HG03342 (cell line): ENCODE measurements at regions not wholly inside any gene's neighbourhood (a gene's known extent, or its start where the extent isn't known, plus 50 kb on each side); places are given as distances from the start of the nearest gene placed in this dataset.

Experiments used
- ATAC-seq: cut with Tn5 transposase; IDR thresholded peaks from one replicate; pipeline ENCODE4 v1.9.1; 2021; ENCODE audit warnings: mild to moderate bottlenecking, moderate library complexity; ENCODE audit not compliant: unreplicated experiment

DNA sequence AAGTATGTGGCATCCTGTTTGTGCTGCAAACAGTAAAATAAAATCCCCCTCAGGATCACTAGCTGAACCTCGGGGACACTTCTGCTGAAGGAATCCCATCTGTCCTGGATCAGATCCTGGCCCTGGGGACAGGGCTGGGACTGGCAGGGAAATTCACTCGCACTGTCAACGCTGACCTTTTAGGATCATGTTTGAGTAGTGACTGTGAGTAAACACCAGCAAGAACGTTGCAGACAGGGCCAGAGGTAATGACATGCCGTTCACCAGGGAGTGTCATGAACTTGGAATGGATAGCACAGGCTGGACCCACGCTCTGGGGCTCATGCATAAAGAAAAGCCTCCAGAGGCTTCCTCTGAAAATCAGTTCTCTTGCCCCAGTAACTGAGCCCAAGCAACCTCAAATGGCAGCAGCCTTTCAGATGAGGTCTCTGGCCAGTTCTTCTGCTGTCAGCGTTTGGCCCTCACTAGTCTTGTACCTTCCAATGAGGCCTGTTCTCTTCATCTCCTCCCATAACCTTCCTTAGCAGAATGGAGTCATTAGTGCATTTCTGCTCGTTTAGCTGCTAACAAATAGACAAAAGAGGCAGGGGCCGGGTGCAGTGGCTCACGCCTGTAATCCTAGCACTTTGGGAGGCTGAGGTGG lies 51.0 kb upstream of the BARX2 start:
- ATAC-seq: no peak

- no peak for ATAC-seq
Observed at GRCh38 chr11:129323896-129324502, 51.6 kb upstream of the BARX2 start.

- ATAC-seq: no peak
Observed at GRCh38 chr11:129322941-129323340, 52.7 kb upstream of the BARX2 start.

DNA sequence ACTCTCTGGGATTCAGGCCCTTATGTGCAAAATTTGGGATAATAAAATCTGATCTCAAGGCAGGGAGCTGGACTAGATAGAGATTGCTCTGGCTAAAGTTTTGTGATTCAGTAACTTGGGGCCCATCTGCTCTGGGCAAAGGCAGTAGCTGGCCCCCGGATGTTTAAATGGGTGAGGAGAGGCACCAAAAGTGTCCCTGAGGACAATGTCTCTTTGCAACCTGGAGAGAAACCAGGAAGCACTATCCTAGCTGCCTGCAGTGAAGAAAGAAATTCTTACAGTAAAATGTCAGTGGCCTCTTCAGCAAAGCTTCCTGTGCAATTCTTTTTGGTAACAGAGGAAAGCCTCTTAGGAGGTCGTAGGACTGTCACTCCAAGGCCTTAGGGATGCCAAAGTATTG lies 54.6 kb upstream of the BARX2 start:
- no peak for ATAC-seq

GRCh38 chr11:129320494-129320893 lies 55.2 kb upstream of the BARX2 start:
- no peak for ATAC-seq

- ATAC-seq: no peak
Observed at GRCh38 chr11:129319751-129320150, 55.9 kb upstream of the BARX2 start.

DNA sequence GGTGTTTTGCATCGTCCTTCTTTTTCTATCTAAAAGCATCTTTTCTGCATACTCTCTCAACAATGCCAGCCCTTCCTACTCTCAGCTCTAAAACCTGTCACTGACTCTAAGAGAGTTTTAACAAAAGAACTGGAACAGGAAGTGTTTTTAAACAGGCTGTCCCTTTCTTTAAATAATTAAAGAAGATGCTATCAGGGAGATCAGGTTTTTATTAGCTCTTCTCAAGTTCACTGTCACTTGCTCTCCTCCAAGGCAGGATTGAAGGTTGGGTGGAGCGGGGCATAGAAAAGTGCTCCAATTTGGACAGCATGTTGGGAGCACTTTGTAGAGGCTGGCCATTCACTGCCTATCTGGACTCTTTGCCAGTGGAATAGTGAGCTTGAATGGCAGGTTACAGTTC lies 56.4 kb upstream of the BARX2 start:
- no peak for ATAC-seq

- ATAC-seq: no peak
Observed at GRCh38 chr11:129317571-129317970, 58.1 kb upstream of the BARX2 start.

- ATAC-seq: no peak
Observed at GRCh38 chr11:129316781-129317180, 58.9 kb upstream of the BARX2 start.

DNA sequence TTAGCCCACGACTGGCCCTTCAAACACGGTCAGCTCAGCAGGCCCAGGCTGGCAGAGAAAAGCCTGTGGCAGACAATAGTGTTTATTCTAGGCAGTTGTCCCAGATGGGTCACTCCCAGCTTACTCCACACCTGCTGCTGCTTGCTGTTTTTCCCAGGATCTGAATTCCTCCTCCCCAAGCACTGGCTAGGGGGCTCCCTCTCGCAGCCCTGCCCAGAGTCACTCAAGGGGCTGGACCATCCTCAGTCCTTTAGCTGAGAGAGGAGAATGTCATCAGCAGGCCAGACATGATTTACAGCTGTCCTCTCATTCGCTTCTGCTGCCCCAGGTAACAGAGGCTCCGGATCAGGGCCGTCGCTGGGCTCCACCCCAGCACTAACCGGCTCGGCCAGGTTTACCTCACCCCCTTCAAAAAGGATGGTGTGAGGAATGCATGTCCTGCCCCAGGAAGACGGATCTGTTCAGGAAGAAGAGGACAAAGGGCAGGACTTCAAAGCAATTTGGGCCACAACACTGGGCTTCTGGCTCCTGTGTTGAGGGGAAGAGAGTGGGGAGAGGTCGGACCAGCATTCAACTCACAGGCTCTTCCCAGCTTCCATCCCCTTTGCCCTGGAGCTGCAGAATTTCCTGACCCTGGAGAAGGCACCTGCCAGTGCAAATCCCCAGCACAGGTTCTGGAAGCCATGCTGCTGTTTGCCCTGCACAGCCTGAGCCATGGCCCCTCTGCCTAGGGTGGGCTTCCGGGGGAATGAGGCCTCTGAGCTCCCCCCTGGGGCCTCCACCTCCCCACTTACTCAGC lies 59.7 kb upstream of the BARX2 start:
- ATAC-seq: no peak

DNA sequence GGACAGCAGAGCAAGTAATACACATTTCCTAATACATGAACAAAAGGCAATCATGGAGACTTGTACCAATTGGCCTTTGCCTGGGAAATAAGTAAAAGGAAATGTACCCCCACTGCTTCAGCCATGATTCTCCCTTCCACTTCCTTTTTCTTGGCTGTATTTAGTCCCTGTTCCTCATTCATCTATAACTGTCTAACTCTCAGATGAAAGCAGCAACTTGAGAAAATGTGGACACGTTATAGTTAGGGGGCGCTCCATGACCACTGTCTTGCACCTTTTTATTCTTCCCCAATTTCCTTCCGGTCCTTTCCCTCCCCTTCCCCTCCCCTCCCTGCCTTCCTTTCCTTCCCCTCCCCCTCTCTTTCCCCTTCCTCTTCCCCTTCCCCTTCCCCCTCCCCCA lies 61.3 kb upstream of the BARX2 start:
- no peak for ATAC-seq

- ATAC-seq: no peak
Observed at GRCh38 chr11:129313541-129314297, 61.9 kb upstream of the BARX2 start.

DNA sequence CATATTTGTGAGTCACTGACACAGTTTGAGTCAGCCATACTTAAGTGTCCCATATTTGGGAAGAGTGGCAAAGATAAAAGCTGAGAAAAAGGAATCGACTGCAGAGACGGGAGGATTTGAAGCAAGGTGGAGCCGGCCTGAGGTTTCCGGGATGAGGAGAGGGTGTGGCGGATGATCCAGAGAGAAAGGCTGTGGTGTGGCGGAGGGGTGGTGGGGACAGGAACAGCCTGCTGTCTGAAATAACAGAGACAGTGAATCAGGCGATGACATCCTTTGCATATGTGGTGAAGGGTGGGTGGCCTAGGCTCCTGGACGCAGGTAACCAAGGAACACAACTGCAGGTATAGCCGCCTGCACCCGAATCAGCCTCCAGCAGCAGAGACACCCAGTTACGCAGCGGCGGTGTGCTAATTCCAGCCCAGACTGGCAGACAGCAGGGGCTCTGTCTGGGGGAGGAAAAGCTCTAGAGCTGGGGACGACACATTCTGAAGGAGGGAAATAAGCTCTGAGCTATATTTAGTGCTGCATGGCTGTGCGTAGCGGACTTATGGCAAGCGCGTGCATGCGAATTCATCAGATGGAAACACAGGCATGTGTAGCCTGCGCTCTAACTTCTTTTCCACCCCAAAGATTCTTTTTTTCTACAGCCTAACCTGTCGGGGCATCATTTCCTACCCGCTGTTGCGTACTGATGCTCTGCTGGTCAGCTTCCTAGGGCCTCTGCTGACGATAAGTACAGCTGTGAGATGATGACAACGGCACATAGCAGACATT lies 62.7 kb upstream of the BARX2 start:
- ATAC-seq: no peak

GRCh38 chr11:129308241-129308865 lies 67.3 kb upstream of the BARX2 start:
- no peak for ATAC-seq

- no peak for ATAC-seq
Observed at GRCh38 chr11:129307162-129307561, 68.5 kb upstream of the BARX2 start.

DNA sequence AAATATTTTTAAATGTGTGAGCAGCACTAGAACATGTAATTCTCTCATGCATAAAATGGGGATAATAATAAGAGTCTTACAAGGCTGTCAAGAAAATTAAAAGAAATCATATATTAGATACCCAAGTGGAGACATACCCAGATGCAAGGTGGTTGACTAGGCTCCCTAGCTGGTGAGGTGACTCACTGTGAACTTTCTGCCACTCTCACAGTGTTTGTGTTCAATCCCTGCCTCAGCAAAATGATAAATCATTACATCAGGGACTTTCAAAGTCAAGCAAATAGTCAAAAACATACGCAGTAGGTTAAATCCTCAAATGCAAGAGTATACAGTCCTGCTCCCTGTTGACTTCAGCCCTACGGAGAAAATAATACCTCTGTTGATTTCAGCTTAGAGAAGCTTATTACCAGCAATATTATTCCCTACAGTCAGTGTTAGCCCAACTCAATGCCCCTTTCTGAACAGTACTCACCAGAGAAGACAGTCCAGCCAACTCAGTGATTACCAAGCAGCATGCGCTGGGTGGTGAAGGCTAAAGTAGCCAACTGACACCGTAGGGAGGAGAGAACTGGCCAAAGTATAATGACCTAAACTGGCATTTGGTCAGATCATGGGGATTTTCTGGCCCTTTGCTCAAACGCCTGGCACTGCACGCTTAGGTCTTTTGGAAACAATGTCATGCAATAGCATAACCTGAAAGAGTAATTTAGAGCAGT lies 73.1 kb upstream of the BARX2 start:
- ATAC-seq: no peak

DNA sequence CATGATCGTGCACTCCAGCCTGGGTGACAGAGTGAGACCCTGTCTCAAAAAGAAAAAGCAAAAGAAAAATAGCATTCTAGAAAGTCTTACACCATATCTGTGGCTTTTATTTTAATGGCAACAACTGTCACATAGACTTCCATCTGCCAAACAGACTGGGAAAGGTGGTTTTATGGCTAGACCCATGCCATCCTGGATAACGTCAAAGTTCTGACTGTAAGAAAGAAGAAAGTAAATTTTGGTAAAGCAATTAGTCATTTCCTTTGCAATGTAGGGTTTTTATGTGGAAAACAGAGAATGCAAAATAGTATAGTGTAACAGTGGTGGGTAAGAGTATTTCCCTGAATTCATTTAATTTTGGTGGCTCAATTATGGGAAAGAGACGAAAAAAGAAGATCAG lies 75.5 kb upstream of the BARX2 start:
- ATAC-seq: no peak

DNA sequence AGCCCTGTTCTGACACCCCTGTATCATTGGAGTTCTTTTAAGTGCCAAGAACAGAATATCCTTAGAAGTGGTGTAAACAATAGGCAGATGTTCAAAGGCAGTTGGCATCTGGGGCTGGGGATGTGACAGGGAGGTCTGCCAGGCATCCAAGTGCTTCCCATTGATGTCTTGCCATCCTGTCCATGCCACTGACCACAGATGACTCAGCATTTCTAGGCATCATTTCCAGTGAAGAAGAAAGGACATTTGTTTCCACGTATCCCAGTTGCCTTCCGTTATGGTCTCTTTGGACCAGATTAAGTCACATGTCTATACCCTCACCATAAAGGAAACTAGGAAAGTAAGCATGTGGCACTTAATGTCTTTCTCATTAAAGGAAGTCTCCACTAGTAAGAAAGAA lies 76.7 kb upstream of the BARX2 start:
- no peak for ATAC-seq

GRCh38 chr11:129295746-129296145 lies 79.9 kb upstream of the BARX2 start:
- ATAC-seq: no peak

DNA sequence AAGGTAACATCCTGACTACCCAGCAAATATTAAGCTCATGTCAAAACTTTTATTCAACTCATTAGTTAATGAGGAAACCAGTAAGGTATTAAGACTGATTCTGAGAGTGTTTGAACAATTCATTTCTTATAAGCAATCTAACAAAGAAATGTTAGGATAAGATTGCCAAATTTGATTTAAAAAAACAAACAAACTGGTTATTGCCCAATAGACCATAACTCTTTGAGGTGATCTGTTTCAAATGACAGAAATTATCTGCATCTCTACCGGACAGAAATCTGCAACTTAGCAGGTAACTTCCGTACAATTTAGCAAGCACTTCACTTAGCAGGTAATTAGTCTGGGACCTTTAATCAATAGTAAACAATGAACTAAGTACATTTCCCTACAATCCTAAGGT lies 82.9 kb upstream of the BARX2 start:
- no peak for ATAC-seq
